RPMI8226 (cell line): ENCODE measurements at regions not wholly inside any gene's neighbourhood (a gene's known extent, or its start where the extent isn't known, plus 50 kb on each side); places are given as distances from the start of the nearest gene placed in this dataset.
"Not testable (repeated sequence)": the region's sequence is repeated elsewhere in the genome, so short reads cannot be mapped to it uniquely, and the experiment has no call there.

Experiments used
- DNase-seq: peaks from one replicate; pipeline ENCODE4 v3.0.0-alpha.2; 2015

DNA sequence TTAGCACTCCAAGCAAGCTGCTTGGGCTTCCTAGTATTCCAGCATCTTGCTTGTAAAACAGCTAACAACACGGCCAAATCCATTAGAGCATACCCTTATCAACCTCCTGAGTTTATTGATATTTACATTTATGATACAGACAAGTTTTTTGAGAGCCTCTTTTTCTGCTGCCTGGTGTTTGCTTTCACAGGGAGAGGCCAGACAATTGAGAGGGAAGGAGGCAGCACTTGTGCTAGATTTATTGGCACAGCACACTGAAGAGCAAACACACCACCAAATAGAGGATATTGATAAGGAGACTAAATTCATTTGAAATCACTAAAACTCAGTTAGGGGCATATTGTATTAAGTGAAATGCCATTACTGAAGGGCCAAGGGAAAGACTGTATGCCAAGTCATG is 1142.3 kb upstream of the FANCL start:
- DNase-seq, result no peak

DNA sequence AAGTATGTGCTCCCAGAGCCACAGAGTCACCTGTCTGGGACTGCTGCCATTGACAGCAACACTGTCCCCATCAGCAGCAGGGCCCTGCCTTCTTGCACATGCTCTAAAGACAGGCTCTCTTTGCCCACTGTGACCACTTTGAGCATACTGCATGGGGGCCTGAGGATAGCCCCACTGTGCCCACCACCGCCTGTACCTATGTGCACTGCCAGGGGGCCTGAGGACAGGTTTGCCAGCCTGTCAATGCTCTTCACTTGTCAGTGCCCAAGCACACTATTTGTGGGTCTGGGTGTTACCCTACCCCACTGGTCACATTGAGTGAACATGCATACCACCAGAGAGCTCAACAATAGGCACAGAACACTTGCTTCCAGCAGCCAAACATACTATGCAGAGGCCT is 1137.0 kb upstream of the FANCL start:
- no peak for DNase-seq

DNA sequence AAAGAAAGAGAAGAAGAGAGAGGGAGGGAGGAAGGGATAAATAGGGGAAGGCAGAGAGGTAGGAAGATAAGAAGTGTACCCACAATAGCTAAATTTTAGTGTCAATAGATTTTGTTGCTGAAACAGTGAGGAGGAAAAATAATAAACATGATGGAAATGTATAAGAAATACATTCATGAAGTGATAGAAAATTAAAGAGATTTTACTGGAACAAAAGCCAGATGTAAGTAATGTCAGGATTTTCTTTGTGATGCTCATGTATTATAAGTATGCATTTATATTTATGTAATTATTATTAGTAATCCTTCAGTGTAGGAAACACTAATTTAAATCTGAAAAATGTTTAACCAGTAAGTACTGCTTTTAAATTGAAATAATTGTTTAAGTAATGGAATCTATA is 1125.2 kb upstream of the FANCL start:
- no peak for DNase-seq

DNA sequence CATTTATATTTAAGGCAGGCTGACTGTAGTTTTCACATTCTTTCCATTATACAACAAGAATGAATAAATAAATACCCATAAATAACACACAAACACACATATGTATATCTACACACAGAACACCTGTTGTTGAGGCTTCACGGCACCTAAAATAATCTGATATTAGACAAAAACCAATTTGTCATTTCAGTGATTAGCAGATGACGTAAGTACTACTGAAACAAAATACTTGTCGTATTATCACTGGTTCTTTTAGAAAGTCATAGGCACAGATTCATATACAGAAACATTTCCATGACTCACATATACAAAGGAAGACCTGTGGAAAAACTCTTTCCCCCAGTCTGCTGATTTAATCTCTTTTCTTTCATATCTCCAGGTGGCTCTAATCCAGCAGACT is 1113.4 kb upstream of the FANCL start:
- no peak for DNase-seq

DNA sequence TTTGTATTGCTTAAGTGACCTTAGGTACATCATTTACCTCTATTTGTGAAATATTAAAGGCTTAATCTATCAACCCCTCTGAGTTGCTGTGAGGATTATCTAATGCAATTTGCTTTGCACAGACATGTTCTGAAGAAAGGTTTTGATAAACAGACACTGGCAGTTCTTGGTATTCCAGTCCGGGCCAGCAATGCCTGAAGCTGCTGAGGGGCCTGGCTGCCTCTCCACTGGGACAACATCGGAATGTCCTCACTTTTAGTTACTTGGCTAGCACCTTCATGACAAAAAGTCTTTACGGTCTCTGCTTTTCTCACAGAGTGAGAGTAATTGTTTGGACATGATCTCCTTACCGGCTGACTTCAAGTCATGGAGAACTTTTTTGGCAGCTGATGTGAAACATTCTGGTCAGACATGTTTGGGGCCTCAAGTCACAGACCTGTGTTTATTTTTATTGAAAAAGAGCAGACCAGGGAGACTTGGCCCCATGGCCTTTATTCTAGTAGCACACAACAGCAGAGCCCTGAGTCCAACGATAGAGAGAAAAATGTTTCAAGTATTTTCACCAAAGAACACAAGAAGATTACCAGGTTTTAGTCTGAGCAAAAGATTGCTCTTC is 1112.3 kb upstream of the FANCL start:
- no peak for DNase-seq

DNA sequence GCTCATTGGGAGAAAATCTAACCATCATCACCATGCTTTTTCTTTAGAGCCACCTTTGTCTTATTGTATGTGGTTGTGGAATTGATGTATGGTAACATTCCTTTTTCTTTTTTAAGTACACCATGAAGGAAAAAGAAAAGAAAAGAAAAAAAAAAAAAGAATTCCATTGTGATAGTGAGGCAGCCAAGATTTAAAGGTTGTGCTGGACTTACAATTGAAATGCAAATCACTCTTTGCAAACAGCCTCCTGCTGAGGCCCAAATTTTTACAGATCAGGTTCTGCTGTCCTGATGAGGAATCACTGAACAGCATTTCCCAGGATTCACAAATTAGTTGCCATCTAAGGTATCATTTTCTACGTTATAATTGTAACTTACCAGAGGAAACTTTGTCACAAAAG is 1101.0 kb upstream of the FANCL start:
- no peak for DNase-seq

DNA sequence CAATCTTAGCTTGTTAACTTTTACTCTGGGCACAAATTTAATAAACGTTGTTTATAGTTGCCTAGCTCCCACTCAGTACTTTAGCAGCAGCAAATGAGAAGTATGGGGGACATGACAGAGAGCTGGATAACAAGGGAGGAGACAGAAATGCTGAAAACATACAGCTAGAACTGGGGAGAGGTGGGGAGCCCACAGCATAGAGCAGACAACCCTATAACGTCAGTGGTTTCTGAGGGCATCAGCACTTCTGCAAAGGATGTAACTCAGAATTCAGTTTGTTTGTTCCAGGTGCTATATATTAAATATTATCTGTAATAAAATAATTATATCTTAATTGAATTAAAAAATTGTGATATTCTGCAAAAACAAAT is 1098.7 kb upstream of the FANCL start:
- peak; percentile 69 for DNase-seq

DNA sequence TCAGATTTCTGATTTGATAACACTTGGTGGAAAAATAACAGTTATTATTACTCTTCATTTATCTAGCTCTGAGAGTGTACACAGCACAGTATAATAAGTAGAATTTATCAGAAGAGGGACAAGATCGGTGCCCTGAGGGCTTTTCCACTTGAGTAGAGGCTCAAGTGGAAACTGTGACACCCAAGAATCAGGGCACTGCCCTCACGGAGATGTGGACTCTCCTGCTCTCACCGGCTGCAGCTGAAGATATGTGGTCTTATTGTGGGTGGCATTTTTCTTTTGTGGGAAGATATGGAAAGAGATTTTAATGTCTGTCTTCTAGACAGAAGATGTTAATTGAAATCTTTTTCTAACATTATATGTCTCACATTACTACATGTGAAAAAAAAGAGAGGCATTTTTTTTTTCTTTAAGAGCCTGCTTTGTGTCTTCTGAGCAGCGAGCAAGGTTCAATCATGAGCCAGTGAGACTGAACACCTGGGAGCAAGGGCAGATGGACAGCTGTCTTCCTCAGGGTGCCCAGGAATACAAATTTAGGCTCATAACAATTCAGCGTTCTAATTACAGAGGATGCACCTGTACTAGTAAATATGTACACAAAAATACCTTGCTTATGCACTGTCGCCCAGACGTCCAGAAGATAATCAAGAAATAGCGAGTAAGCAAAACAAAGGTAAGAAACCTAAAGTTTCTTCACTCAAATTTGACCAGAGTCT is 1098.2 kb upstream of the FANCL start:
- DNase-seq, result peak; percentile 67

DNA sequence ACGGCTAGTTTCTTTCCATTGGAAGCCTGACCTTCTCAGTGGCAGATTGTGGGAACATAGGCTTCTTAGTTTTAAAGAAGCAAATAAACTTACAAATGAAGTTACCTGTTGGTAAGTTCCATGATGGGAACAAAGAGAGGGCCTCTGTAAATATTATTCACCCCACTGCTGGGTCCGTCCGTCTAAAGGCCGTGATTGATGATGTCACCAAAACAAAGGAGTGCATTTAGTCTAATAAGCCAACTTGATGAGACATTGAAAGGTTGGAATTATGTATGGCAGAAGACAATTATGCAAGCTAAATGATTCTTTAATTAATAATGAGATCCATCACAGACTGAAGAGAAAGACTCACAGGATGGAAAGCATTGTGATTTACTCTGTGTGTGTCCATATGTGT is 1091.9 kb upstream of the FANCL start:
- DNase-seq, result no peak

DNA sequence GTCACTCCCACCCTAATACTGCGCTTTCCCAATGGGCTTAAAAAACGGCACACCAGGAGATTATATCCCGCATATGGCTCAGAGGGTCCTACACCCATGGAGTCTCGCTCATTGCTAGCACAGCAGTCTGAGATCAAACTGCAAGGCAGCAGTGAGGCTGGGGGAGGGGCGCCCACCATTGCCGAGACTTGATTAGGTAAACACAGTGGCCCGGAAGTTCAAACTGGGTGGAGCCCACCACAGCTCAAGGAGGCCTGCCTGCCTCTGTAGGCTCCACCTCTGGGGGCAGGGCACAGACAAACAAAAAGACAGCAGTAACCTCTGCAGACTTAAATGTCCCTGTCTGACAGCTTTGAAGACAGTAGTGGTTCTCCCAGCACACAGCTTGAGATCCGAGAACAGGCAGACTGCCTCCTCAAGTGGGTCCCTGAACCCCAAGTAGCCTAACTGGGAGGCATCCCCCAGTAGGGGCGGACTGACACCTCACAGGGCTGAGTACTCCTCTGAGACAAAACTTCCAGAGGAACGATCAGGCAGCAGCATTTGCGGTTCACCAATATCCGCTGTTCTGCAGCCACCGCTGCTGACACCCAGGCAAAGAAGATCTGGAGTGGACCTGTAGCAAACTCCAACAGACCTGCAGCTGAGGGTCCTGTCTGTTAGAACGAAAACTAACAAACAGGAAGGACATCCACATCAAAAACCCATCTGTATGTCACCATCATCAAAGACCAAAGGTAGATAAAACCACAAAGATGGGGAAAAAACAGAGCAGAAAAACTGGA is 1085.6 kb upstream of the FANCL start:
- not testable (repeated sequence) for DNase-seq

DNA sequence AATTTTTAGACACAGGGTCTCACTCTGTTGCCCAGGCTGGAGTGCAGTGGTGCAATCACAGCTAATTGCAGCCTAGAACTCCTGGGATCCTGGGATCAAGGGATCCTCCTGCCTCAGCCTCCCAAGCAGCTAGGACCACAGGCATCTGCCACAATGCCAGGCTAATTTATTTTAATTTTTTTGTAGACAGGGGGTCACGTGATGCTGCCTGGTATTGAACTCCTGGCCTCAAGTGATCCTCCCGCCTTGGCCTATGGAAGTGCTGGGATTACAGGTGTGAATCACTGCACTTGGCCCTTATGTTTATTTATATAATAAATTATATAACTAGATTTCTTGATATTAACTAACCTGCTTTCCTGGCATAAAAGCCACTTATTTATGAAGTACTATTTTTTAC is 1081.7 kb upstream of the FANCL start:
- DNase-seq, result no peak

DNA sequence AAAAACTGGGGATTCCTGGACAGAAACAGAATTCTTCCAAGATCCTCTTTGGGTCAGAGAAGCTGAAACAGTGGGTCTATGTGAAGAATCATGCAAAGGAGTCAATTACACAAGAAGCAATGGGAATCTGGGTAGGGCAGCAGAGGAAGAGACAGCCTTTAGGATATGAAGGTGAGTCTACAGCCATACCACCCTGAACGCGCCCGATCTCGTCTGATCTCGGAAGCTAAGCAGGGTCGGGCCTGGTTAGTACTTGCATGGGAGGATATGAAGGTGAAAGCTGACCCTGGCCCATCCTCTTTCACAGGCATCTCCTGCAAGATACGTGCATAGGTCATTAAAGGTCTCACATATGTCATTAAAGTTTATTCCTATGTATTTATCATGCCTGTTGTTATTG is 1080.9 kb upstream of the FANCL start:
- no peak for DNase-seq

DNA sequence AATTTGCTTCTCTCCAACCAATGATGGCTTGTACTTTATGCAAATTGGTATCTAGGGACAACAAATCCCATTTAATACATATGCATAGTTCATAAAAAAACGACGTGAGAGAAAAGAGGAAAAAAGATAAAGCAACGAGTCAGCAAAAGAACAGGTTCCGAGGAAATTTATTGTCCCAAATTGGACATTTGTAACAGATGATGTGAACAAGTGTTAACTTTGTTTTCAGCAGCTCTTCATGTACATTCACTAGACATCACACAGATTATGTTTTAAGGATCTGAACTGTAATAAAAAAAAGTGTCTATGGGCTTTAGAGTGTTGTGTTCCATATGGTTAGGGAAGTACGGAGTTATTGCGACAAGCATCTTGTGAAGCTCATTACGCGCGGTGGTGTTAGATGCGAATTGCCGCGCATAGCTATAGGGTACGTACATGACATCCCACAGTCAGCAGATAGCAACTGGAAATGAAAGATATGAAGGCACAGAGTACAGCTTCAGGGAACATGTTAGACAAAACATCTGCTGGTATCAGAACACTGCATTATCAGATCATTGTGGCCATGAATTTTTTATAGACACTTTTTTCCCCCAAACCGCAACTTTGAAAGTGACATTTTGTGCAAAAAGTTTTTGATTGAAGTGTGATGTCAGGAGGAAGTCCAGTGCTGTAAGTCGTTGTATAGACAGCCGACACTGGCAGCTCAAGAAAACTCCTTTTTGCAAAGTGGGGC is 1073.1 kb upstream of the FANCL start:
- DNase-seq, result peak; percentile 45

DNA sequence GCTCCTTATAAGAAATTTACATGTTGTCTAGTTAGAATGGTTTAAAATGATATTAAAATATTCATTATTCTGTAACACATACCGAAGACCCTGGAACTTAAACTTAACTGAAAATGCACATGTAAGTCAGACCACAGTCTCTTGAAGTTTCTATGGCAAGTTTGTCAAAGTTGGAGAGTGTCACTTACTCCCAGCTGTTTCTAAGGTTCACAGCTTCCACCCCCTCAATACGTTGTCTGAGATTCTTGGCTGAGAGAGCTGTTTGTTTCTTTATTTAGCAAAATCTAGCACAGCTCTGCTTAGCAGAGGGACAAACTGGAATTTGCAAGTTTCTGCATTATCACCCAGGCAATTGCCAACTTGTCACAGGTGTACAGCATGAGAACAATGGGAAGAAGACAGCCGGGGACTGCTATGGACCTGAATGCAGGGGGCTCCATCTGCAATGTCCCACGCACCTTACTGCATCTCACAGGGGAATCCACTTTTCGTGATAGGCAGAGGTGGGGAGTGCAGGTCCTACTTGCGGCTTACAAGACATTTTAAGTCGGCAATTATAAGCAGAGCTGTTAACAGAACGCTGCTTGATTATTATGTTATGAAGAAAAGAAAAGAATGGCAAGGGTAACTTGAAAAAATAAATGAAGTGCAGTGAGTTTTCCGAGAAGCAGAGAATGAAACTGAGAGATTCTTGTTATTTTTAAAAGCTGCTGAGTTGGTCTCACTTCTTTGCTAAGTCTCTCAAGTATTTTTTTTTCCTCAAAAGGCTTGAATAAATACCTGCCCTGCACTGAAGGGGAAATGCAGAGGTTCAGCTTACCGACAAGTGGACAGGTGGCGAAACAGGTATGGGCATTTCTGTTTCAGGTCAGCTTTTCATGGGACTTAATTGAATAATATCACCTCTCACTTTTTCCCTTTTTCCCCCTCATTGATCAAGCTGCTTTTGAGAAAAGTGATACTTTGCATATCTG is 1072.1 kb upstream of the FANCL start:
- peak; percentile 75 for DNase-seq

DNA sequence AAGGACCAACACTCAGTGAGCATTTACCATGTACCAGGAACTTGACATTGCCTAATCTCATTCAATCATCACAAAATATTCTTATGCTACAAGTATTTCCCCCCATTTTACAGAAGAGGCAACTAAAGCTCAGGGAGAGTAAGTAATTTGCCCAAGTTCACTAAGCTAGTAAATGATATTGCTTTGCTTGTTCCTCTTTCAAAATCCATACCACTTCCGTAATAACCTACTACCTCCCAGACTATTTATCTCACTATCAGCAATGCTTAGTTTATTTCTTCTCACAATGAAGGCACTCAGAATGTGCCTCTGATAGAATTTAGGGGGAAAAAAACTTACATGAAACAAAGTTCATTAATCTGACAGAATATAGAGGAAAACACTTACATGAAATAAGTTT is 1070.9 kb upstream of the FANCL start:
- DNase-seq, result no peak

DNA sequence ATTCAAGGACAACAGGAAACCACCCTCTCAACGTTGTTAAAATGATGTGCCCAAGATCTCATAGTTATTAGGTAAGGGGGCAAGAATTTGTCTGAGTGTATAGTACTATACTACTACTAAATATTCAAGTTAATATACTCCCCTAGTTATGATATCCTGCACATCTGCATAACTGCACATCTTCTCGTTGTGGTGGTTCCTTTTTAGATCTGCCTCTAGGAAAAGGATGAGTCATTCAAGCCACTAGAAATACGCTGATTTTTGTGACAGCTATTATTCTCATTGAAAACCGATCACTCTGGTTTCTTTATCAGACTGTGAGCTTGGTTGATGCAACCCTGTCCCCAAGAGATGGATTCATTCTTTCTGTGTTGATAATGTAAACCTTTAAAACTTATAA is 1067.0 kb upstream of the FANCL start:
- no peak for DNase-seq

DNA sequence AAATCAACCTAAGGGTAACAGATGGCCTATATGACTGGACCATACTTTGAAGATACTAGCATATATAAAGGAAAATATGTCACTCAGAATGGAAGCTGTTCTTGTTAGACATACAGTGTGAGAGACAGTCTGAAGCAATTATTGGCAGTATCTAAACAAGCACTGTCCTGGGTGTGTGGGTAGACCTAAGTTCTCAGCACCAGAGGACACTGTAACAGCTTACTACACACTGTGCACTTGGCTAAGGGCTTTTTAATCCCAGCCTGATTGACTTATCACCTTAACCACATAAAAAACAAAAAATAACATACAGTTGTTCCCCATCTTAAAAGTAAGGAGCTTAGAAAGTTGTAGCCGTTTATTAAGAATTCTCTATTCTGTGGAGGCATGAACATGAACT is 1066.1 kb upstream of the FANCL start:
- no peak for DNase-seq

DNA sequence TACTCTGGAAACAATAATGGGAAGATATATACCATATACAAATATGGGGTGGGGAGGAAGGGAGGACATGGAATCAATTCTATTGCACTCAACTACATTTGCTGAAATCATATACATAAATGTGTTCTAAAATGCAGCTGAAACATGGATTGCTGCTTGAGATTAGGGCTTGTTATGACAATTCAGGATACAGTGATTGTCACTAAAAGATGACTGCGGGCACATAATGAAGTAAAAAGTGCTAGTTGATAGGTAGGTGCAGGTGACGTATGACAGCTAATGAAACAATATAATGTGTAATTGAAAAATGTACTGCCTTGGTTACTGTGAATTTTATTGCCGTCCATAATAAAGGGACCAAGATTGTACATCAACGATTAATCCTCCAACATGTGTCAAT is 1062.1 kb upstream of the FANCL start:
- no peak for DNase-seq

DNA sequence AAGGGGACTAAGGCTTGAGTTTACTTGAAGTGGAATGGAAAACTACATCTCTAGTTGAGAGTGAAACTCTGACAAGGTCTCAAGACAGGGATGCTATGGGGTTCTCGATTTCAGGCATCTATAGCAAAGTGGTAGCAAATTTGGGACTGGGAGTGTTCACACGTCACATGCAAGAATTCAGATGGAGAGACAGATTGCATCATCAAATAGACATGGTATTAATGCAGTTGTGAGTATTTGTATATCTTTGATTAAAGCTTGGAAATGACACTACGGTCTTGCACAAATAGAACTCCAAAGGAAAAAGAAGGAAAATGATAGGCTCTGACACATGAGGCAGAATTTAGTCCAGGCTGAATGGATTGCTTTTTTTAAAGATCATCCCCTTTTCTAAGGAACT is 1061.6 kb upstream of the FANCL start:
- DNase-seq, result no peak

DNA sequence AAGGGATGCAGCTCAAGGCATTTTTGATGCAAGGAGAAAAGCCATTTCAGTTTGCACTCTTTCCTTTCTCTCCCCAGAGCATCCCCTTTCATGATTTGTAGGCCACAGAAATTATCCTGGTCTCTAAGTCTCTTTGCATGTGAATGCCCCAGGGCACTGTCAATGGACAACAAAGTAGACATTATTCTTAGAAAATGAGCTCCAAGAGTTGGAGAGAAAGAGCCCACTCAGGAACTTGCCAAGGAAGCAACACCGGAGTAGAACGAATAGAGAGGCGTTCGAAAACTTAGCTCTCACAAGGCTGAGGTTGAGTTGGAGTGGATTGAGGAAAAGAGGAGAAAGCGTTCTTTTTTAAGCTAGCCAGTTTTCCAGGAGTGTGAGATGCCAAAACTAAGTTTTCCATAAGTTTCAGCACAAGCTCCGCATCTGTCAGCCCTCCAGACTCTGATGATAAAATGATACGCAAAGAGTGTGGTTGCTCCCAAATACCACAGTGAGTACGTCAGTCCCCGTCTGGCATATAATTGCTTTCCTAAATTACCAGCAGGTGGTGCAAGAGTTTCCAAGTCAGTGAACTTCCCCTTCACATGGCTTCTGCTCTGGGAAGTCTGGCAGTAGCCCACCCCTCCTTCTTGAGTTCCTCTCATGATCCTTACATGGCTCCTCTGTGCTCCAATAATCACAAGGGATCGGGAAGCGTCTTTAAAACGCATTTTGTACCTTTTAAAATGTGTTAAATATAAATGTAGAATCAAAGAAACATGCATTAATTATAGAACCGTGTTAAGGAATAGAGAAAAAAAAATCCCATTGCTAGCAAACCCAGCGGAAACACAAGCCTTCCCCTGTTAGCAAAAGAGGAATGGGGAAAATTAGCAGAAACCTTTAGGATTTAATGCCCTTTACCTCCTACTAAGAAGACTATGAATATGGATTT is 1060.6 kb upstream of the FANCL start:
- DNase-seq, result peak; percentile 73

DNA sequence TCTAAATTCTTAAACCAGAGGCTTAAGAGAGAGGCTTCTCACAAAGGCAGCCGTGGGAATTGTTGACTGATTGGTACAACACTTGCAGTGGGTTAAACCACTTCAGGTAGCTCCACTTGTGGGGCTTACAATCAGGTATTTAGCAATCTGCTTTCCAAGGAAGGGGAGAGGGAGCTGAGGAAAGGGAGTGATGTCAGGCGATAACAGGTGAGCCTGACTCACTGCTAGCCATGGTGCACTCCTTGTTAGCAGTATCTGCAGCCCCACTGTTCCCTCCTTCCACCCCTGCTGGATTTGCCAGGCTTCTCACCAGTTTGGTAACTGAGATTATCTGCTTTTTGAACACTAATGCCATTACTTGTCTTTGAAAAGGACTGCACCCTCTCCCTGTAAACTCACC is 1056.7 kb upstream of the FANCL start:
- no peak for DNase-seq
